Smooth muscle cell (in vitro differentiated cells): ENCODE measurements at regions not wholly inside any gene's neighbourhood (a gene's known extent, or its start where the extent isn't known, plus 50 kb on each side); places are given as distances from the start of the nearest gene placed in this dataset.

Experiments used
- DNase-seq: peaks from one replicate; lab custom pipeline; 2025; ENCODE audit not compliant: unreplicated experiment; lab: John Stamatoyannopoulos, UW
- H2AFZ ChIP-seq: fragments of 200-600 bp; sonication (generic); 2 replicates; pipeline ENCODE4 v1.6.0; 2016; ENCODE audit warnings: antibody characterized with exemption, low read depth, mild to moderate bottlenecking
- H3F3A ChIP-seq: fragments of 200-600 bp; sonication (generic); 2 replicates; pipeline ENCODE4 v1.6.0; 2017; ENCODE audit warnings: antibody characterized with exemption, low read depth
- H3K27ac ChIP-seq: fragments of 200-600 bp; sonication (generic); 2 replicates; pipeline ENCODE4 v1.5.1; 2016; ENCODE audit warnings: low read depth, mild to moderate bottlenecking
- H3K27me3 ChIP-seq: fragments of 200-600 bp; sonication (generic); 2 replicates; pipeline ENCODE4 v1.6.1; 2016; ENCODE audit warnings: low read depth, mild to moderate bottlenecking
- H3K36me3 ChIP-seq: fragments of 200-600 bp; sonication (generic); 2 replicates; pipeline ENCODE4 v1.5.1; 2016; ENCODE audit warnings: low read depth
- H3K4me1 ChIP-seq: fragments of 200-600 bp; sonication (generic); 2 replicates; pipeline ENCODE4 v1.5.1; 2016; ENCODE audit warnings: low read depth
- H3K4me2 ChIP-seq: fragments of 200-600 bp; sonication (generic); 2 replicates; pipeline ENCODE4 v1.6.0; 2016; ENCODE audit warnings: mild to moderate bottlenecking
- H3K4me3 ChIP-seq: fragments of 200-600 bp; sonication (generic); 2 replicates; pipeline ENCODE4 v1.5.1; 2016; ENCODE audit warnings: mild to moderate bottlenecking
- H3K79me2 ChIP-seq: fragments of 200-600 bp; sonication (generic); 2 replicates; pipeline ENCODE4 v1.6.0; 2016; ENCODE audit warnings: low read depth, mild to moderate bottlenecking
- H3K9ac ChIP-seq: fragments of 200-600 bp; sonication (generic); 2 replicates; pipeline ENCODE4 v1.6.0; 2016; ENCODE audit warnings: low read depth
- H3K9me3 ChIP-seq: fragments of 200-600 bp; sonication (generic); replicated peaks from 2 replicates; pipeline ENCODE4 v1.5.1; 2016; ENCODE audit warnings: low read depth
- H4K20me1 ChIP-seq: fragments of 200-600 bp; sonication (generic); 2 replicates; pipeline ENCODE4 v1.6.0; 2016; ENCODE audit warnings: low read depth
- WGBS: methylation state at CpG from one replicate; pipeline ENCODE4 v1.1.7; 2016; ENCODE audit warnings: low lambda C conversion rate; 5-methylcytosine and 5-hydroxymethylcytosine counted together
- TF ChIP-seq, protein P1 (sequence below): fragments of 200-600 bp; sonication (generic); IDR thresholded peaks from 2 replicates; pipeline ENCODE4 v1.5.1; 2017; ENCODE audit warnings: borderline replicate concordance, mild to moderate bottlenecking, antibody characterized with exemption; ENCODE audit not compliant: insufficient read depth, poor library complexity, severe bottlenecking

DNA sequence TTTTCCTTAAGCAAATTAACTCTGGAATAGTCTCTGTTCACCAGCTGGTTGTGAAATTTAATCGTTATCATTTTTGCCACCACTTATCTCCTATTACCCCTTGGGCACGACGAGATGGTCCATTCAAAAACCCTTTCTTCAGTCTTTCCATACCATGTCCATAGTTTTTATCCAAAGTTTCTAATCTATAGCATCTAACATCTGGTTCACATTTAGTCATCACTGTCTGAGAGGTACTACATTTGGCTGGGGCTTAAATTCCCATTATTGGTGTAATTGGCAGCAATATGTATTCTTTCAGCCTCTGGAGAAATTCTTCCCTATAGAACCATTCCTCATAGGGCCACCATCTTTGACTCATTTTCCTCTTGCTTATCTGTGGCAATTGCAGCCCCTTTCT, 163.5 kb downstream of the CCER1 start:
- Histone ChIP-seq H3K9ac (no peak overlapping the region), H3K27me3 (no peaks in the 10 kb centered on the region), H3K27ac (no peak overlapping the region), H3K9me3 (no peaks in the 10 kb centered on the region), H3K4me1 (no peaks in the 10 kb centered on the region), H3F3A (no peaks in the 10 kb centered on the region), H3K79me2 (no peaks in the 10 kb centered on the region), H3K4me3 (no peak overlapping the region), H3K36me3 (no peaks in the 10 kb centered on the region), H3K4me2 (no peak overlapping the region), H4K20me1 (no peaks in the 10 kb centered on the region), H2AFZ (no peak overlapping the region)
- DNase-seq = no peak
- TF ChIP-seq, protein P1, sequence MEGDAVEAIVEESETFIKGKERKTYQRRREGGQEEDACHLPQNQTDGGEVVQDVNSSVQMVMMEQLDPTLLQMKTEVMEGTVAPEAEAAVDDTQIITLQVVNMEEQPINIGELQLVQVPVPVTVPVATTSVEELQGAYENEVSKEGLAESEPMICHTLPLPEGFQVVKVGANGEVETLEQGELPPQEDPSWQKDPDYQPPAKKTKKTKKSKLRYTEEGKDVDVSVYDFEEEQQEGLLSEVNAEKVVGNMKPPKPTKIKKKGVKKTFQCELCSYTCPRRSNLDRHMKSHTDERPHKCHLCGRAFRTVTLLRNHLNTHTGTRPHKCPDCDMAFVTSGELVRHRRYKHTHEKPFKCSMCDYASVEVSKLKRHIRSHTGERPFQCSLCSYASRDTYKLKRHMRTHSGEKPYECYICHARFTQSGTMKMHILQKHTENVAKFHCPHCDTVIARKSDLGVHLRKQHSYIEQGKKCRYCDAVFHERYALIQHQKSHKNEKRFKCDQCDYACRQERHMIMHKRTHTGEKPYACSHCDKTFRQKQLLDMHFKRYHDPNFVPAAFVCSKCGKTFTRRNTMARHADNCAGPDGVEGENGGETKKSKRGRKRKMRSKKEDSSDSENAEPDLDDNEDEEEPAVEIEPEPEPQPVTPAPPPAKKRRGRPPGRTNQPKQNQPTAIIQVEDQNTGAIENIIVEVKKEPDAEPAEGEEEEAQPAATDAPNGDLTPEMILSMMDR = no peak
- WGBS = 91% methylated on average over 3 of the region's 3 CpGs

DNA sequence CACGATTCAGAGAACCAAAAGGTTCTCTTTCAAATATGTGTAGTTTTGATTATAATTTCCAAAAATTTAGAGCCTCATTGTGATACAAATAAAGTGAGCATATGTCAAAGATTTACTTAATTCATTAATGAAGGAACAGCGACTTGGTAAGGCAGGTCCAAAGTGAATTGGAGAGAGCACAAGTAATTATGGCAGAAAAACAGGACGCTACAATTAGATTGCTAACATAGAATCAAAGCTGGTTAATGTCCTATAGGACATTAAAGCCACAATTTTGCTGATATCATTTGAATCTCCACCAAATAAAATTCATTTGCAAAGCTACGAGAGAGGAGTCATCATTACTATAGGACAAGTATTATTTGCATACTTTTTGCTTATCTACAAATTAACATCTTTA, 164.2 kb downstream of the CCER1 start:
- H3K27ac ChIP-seq = no peak overlapping the region
- no peaks in the 10 kb centered on the region for H3K9me3 ChIP-seq
- H3K36me3 ChIP-seq = no peaks in the 10 kb centered on the region
- no peaks in the 10 kb centered on the region for H4K20me1 ChIP-seq
- H3F3A ChIP-seq = no peaks in the 10 kb centered on the region
- H2AFZ ChIP-seq = no peak overlapping the region
- H3K27me3 ChIP-seq = no peaks in the 10 kb centered on the region
- WGBS = 89% methylated on average over 4 of the region's 4 CpGs
- H3K79me2 ChIP-seq = no peaks in the 10 kb centered on the region
- no peak for DNase-seq
- no peak overlapping the region for H3K4me2 ChIP-seq
- no peak overlapping the region for H3K4me3 ChIP-seq
- no peaks in the 10 kb centered on the region for H3K4me1 ChIP-seq
- TF ChIP-seq, protein P1 = no peak
- no peak overlapping the region for H3K9ac ChIP-seq

DNA sequence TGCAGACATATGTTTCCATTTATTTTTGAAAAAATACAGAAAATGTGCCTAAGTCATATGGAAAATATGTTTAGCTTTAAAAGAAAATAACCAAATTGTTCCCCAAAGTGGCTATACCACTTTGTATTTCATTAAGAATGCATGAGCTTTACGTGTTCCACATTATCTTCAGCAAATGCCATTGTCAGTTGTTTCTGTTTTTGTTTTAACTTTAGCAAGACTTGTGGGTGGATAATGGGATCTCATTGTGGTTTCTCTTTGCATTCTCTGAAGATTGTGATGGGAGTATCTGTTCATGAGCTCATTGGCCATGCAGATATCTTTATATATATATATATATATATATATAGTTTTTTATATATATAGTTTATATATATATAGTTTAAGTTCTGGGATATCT, 181.5 kb downstream of the CCER1 start:
- H3F3A ChIP-seq = no peaks in the 10 kb centered on the region
- no peak overlapping the region for H3K27ac ChIP-seq
- no peaks in the 10 kb centered on the region for H3K9me3 ChIP-seq
- no peak overlapping the region for H3K9ac ChIP-seq
- no peak for DNase-seq
- H3K4me3 ChIP-seq = no peak overlapping the region
- no peaks in the 10 kb centered on the region for H3K4me1 ChIP-seq
- TF ChIP-seq, protein P1 = no peak
- no peaks in the 10 kb centered on the region for H3K79me2 ChIP-seq
- no peak overlapping the region for H3K4me2 ChIP-seq
- no peaks in the 10 kb centered on the region for H3K27me3 ChIP-seq
- H2AFZ ChIP-seq = no peak overlapping the region
- H3K36me3 ChIP-seq = no peaks in the 10 kb centered on the region
- no peaks in the 10 kb centered on the region for H4K20me1 ChIP-seq
- 37% methylated on average over 1 of the region's 1 CpG for WGBS

DNA sequence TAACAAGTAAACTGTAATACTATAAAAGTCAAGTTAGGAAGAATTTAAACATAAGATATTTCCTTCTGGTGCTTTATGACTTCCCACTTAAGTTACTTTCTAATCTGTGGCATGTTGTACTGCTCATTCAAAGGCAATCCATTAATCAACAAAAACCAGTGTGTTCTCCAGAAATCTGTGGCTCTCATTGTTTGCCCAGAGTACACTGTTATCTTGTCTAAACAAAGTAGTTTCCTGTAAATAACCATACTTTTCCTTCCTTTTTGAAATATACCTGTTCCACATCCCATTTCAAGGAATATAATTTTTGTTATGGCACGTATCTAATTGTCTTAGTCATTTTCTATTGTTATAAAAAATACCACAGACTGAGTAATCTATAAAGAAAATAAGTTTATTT, 184.1 kb downstream of the CCER1 start:
- H3K79me2 ChIP-seq = no peaks in the 10 kb centered on the region
- H3K36me3 ChIP-seq = no peaks in the 10 kb centered on the region
- H4K20me1 ChIP-seq = no peaks in the 10 kb centered on the region
- no peaks in the 10 kb centered on the region for H3K4me1 ChIP-seq
- no peak overlapping the region for H3K27ac ChIP-seq
- no peak overlapping the region for H2AFZ ChIP-seq
- DNase-seq = no peak
- TF ChIP-seq, protein P1 = no peak
- no peaks in the 10 kb centered on the region for H3K9me3 ChIP-seq
- H3F3A ChIP-seq = no peaks in the 10 kb centered on the region
- no peak overlapping the region for H3K4me2 ChIP-seq
- H3K4me3 ChIP-seq = no peak overlapping the region
- H3K27me3 ChIP-seq = no peaks in the 10 kb centered on the region
- WGBS = 87% methylated on average over 1 of the region's 1 CpG
- H3K9ac ChIP-seq = no peak overlapping the region
